ENCODE measurements at regions not wholly inside any gene's neighbourhood (a gene's known extent, or its start where the extent isn't known, plus 50 kb on each side); places are given as distances from the start of the nearest gene placed in this dataset.

DNA sequence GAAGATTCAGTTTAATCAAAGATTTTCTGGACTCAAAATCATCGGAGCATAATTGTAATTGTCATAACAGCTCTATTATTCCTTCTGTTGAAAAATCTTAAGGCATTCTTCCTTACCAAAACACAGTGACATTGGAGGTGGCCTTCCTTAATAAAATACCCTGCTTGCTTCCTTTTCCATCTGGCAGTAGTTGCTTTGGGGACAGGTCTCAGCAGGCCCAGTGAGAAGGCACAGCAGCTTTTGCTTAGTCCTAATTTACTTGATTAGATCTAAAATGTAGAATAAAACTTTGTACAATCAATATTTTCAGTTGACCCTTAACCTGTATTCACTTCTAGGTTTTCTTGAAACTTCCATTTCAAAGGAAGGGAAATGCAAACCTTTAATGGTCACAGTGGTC, 471.6 kb downstream of the PCDH20 start:
- ChIA-PET POLR2A (no interaction called here), CTCF (interaction anchor here (1.4 kb wide), 1 partner anchor 19 kb away, joined by 3 read pairs; no protein-coding TSS in a partner anchor)
- TF ChIP-seq, protein P1, sequence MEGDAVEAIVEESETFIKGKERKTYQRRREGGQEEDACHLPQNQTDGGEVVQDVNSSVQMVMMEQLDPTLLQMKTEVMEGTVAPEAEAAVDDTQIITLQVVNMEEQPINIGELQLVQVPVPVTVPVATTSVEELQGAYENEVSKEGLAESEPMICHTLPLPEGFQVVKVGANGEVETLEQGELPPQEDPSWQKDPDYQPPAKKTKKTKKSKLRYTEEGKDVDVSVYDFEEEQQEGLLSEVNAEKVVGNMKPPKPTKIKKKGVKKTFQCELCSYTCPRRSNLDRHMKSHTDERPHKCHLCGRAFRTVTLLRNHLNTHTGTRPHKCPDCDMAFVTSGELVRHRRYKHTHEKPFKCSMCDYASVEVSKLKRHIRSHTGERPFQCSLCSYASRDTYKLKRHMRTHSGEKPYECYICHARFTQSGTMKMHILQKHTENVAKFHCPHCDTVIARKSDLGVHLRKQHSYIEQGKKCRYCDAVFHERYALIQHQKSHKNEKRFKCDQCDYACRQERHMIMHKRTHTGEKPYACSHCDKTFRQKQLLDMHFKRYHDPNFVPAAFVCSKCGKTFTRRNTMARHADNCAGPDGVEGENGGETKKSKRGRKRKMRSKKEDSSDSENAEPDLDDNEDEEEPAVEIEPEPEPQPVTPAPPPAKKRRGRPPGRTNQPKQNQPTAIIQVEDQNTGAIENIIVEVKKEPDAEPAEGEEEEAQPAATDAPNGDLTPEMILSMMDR (IDR thresholded peaks at IDR 0.05; ENCODE audit: control extremely low read depth, extremely low read depth, low read depth, missing control alignments), result no peak
- no peak for DNase-seq (ENCODE audit: extremely low spot score)

DNA sequence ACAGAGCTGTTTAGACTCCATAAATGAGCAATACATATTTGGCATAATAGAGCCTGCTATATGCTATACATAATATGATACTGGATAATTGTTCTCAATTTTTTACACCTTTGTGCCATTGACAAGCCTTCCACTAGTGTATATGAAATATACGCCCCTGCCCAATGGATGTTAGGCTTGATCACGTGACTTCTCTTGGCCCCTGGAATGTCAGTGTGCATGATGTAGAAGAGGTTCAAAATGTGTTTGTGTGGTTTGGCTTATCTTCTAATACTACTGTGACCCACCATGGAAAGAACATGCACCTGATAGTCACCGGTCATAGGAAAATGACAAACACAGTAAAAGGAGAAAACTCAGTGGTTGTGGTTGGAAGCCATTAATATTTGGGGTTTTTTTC, 479.4 kb downstream of the PCDH20 start:
- TF ChIP-seq, protein P1 (IDR thresholded peaks at IDR 0.05; ENCODE audit: control extremely low read depth, extremely low read depth, low read depth, missing control alignments), result no peak
- CTCF ChIA-PET, result no interaction called here

GRCh38 chr13:60933638-60934037, 482.0 kb downstream of the PCDH20 start:
- TF ChIP-seq, protein P1 (IDR thresholded peaks at IDR 0.05; ENCODE audit: control extremely low read depth, extremely low read depth, low read depth, missing control alignments), result no peak
- DNase-seq (ENCODE audit: extremely low spot score), result no peak
- POLR2A ChIA-PET, result no interaction called here
- CTCF ChIA-PET, result no interaction called here

More for the DNA sequence above, 479.4 kb downstream of the PCDH20 start:
- no peak for DNase-seq (ENCODE audit: extremely low spot score)
- POLR2A ChIA-PET, result no interaction called here

- TF ChIP-seq, protein P1 (IDR thresholded peaks at IDR 0.05; ENCODE audit: control extremely low read depth, extremely low read depth, low read depth, missing control alignments), result no peak
These were observed 483.6 kb downstream of the PCDH20 start for GRCh38 chr13:60931858-60932546.

GRCh38 chr13:60925686-60926085, 490.0 kb downstream of the PCDH20 start:
- ChIA-PET CTCF (interaction anchor here (1.3 kb wide), 1 partner anchor 20 kb away, joined by 3 read pairs; no protein-coding TSS in a partner anchor), POLR2A (no interaction called here)
- TF ChIP-seq, protein P1 (IDR thresholded peaks at IDR 0.05; ENCODE audit: control extremely low read depth, extremely low read depth, low read depth, missing control alignments), result no peak
- DNase-seq (ENCODE audit: extremely low spot score), result no peak

More at GRCh38 chr13:60931858-60932546, 483.6 kb downstream of the PCDH20 start:
- ChIA-PET CTCF (no interaction called here), POLR2A (no interaction called here)
- no peak for DNase-seq (ENCODE audit: extremely low spot score)

GRCh38 chr13:60924856-60925255, 490.8 kb downstream of the PCDH20 start:
- CTCF ChIA-PET, result interaction anchor here (1.1 to 1.3 kb wide), 2 partner anchors 13 to 19 kb away, joined by 3 read pairs; no protein-coding TSS in a partner anchor
- DNase-seq (ENCODE audit: extremely low spot score), result no peak
- TF ChIP-seq, protein P1 (IDR thresholded peaks at IDR 0.05; ENCODE audit: control extremely low read depth, extremely low read depth, low read depth, missing control alignments), result no peak
- POLR2A ChIA-PET, result no interaction called here

All from GM10248 (cell line).